Hematopoietic multipotent progenitor cell treated with erythropoietin and hydrocortisone succinate and interleukin-3 and kit ligand, for 4 days (in vitro differentiated cells): ENCODE measurements at regions not wholly inside any gene's neighbourhood (a gene's known extent, or its start where the extent isn't known, plus 50 kb on each side); places are given as distances from the start of the nearest gene placed in this dataset.
A peak's percentile ranks its signal among the peaks of the same experiment; 100 is the strongest.

ENCODE experiments used
- DNase-seq: peaks from one replicate; pipeline ENCODE4 v3.0.0-alpha.2; 2015

- DNase-seq, result no peak
These were observed 847.0 kb upstream of the MAP3K7 start for GRCh38 chr6:91433660-91434534.

- no peak for DNase-seq
These were observed 842.2 kb upstream of the MAP3K7 start for GRCh38 chr6:91428953-91429560.

DNA sequence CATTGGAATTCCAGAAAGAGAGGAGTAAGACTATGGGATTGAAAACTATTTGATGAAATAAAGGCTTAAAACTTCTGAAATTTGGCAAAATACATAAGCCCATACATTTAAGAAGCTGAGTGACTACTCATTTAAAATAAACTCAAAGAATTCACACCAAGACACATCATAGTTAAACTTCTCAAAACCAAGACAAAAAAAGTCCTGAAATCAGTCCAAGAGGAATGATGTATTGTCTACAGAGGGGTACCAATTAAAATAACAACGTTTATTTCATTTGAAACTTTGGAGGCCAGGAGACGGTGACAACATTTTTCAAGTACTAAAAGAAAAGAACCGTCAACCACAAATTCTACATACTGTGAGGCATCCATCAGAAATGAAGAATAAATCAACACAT is 841.4 kb upstream of the MAP3K7 start:
- no peak for DNase-seq

DNA sequence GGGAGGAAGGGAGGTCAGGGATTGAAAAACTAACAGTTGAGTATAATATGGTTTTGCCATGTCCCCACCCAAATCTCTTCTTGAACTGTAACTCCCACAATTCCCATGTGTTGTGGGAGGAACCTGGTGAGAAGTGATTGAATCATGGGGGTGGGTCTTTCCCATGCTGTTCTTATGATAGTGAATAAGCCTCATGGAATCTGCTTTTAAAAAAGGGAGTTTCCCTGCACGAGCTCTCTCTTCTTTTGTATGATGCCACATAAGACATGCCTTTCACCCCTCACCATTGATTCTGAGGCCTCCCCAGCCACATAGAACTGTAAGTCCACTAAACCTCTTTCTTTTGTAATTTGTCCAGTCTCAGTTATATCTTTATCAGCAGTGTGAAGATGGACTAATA is 833.4 kb upstream of the MAP3K7 start:
- DNase-seq, result no peak

GRCh38 chr6:91415031-91415605 is 828.2 kb upstream of the MAP3K7 start:
- DNase-seq, result no peak

- DNase-seq, result no peak
These were observed 825.7 kb upstream of the MAP3K7 start for GRCh38 chr6:91412532-91412931.

DNA sequence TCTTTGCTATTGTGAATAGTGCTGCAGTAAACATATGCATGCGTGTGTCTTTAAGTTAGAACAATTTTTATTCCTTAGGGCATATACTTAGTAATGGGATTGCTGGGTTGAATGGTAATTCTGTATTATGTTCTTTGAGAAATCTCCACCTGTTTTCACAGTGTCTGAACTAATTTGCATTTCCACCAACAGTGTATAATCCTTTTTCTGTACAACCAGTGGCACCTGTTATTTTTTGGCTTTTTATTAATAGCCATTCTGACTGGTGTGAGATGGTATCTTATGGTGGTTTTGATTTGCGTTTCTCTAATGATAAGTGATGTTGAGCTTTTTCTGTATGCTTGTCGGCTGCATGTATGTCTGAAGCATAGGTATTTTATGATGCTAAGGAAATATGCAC is 820.8 kb upstream of the MAP3K7 start:
- DNase-seq, result no peak

DNA sequence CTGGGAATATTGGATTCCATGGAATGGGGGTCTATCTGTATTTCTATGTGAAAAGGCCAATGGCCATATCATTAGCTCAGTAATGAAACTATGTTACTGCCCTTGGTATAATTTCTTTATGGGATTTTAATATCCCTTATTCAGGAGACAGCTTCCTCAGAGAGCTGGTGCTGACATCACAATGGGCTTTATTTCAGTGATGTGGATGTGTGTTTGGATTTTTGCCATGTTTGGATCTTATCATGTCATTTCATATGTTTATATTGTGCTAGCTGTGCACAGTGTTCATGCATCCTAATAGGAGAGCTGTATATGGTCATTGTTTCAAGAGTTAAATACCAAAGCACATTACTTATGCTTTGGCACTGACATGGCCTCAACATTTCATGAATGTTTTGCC is 806.1 kb upstream of the MAP3K7 start:
- no peak for DNase-seq

GRCh38 chr6:91387290-91388059 is 800.6 kb upstream of the MAP3K7 start:
- DNase-seq, result no peak

- DNase-seq, result no peak
These were observed 799.3 kb upstream of the MAP3K7 start for GRCh38 chr6:91386204-91386603.

DNA sequence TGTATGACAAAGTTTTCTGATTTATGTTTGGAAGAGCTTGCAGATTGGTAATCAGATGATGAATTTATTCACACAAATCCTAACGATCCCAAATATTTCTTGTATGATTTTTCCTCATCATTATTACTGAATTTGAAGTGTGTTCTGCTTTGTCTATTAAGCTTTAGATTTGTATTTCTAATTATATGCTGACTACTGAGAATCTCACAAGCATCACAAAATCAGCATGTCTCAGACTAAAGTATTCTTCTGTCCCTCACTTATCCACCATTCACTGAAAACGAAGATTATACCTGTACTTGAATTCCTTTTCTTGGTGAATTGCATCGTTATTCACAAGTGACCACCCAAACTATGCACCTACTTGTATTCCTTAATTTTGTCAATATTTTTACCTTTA is 796.3 kb upstream of the MAP3K7 start:
- no peak for DNase-seq

DNA sequence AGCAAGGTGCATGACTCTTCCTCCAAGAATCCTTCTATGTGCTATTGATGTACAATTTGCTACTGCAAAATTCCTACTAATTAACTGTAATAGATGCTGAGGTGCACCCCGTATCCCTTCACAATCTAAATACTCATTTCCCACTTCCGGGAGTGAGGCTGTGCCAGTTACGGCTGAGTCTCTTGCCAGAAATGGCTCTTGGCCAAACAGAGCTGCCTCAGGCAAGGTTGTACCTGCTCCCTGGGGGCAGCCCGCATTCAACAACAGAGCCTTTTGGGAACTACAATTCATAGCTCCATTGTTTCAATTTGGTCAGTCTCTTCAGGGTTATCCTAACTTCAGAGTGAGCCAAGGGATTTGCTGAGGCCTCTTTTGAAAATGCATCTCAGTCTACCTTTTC is 789.8 kb upstream of the MAP3K7 start:
- DNase-seq, result no peak

- DNase-seq, result no peak
These were observed 779.9 kb upstream of the MAP3K7 start for GRCh38 chr6:91366781-91367180.

GRCh38 chr6:91358986-91359385 is 772.1 kb upstream of the MAP3K7 start:
- no peak for DNase-seq

GRCh38 chr6:91352878-91353277 is 766.0 kb upstream of the MAP3K7 start:
- no peak for DNase-seq

- no peak for DNase-seq
These were observed 765.4 kb upstream of the MAP3K7 start for GRCh38 chr6:91352321-91352720.

- DNase-seq, result no peak
These were observed 763.5 kb upstream of the MAP3K7 start for GRCh38 chr6:91350146-91350908.

DNA sequence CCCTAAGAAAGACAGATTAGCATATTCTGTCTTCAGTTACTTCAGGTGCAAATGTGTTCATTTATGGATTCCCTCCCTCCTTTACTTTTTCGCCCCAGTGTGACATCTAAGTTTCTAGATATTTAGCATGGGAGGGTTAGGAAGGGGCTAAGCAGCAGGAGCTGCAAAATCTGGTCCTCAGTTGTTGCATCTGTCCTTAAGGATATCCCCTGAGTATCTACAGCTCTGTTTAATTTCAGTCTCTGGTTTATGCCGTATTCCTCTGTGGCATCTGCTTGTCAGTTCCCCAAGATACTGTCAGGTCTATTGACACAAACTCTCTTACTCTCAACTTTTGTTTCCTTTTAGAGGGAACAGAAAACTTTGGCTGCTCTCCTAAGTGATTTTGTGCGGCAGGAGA is 754.6 kb upstream of the MAP3K7 start:
- no peak for DNase-seq

- DNase-seq, result no peak
These were observed 754.1 kb upstream of the MAP3K7 start for GRCh38 chr6:91340896-91341395.

- peak; percentile 4 for DNase-seq
These were observed 751.1 kb upstream of the MAP3K7 start for GRCh38 chr6:91337967-91338366.

DNA sequence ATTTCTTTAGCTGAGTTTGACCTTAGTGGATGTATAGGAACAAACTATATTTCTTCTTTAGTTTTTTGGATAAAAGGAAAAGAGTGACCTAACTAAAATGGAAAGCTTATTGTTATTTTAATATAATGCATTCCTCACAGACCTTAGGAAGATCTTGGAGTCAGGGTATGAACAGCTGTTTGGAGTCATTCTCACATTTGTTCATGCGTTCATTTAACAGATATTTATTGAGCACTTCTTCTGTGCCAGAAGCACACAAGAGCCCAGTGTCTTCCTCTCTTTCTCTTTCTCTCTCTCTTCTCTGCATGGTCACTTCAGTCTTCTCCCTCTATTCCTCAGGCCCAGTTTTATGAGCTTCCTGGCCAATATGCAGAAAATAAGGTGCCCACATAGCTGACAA is 744.0 kb upstream of the MAP3K7 start:
- DNase-seq, result no peak

DNA sequence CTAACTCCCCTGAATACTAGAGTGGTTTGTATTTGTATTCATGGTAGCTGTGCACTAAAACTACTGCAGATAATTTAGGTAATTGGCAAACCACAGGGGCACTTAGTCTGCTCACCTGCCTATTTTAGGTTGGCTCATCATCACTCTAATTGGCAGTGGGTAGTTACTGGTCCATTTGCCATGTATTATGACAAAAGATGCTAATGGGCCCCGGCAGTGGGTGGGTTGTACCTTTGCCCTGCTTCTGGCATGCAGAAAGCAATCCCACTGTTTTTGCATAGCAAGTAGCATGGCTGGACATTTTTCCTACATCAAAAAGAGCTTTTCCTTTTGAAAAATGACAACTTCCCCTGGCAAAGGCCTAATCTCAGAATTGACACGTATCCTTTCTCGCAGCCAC is 741.4 kb upstream of the MAP3K7 start:
- DNase-seq, result no peak

- DNase-seq, result no peak
These were observed 737.8 kb upstream of the MAP3K7 start for GRCh38 chr6:91324711-91325110.
